H9 (cell line): ENCODE measurements at regions not wholly inside any gene's neighbourhood (a gene's known extent, or its start where the extent isn't known, plus 50 kb on each side); places are given as distances from the start of the nearest gene placed in this dataset.

Experiments used
- DNase-seq: peaks from one replicate; pipeline ENCODE4 v3.0.0-alpha.2; 2017
- H2AFZ ChIP-seq: one replicate; pipeline ENCODE4 v1.6.1; 2013; ENCODE audit warnings: mild to moderate bottlenecking, low read length, control low read depth, moderate library complexity
- H2AK5ac ChIP-seq: 2 replicates; pipeline ENCODE4 v1.6.1; 2013; ENCODE audit warnings: low read length, control low read depth, mixed read lengths; ENCODE audit not compliant: insufficient read length
- H2BK120ac ChIP-seq: one replicate; pipeline ENCODE4 v1.6.1; 2013; ENCODE audit warnings: low read depth, mild to moderate bottlenecking, low read length, control low read depth, inconsistent platforms; ENCODE audit not compliant: poor library complexity, severe bottlenecking
- H2BK12ac ChIP-seq: 2 replicates; pipeline ENCODE4 v1.6.1; 2013; ENCODE audit warnings: low read length, control low read depth, mixed read lengths, low read depth; ENCODE audit not compliant: insufficient read length
- H2BK15ac ChIP-seq: 2 replicates; pipeline ENCODE4 v1.6.1; 2013; ENCODE audit warnings: low read depth, low read length, control low read depth
- H2BK20ac ChIP-seq: one replicate; pipeline ENCODE4 v1.6.1; 2013; ENCODE audit warnings: low read depth, mild to moderate bottlenecking, low read length, control low read depth, inconsistent platforms; ENCODE audit not compliant: poor library complexity, severe bottlenecking
- H2BK5ac ChIP-seq: 2 replicates; pipeline ENCODE4 v1.6.1; 2013; ENCODE audit warnings: low read length, control low read depth, mixed read lengths; ENCODE audit not compliant: insufficient read length
- H3K14ac ChIP-seq: 2 replicates; pipeline ENCODE4 v1.6.1; 2013; ENCODE audit warnings: low read length, control low read depth; ENCODE audit not compliant: insufficient read depth
- H3K18ac ChIP-seq: 2 replicates; pipeline ENCODE4 v1.6.1; 2013; ENCODE audit warnings: low read depth, mild to moderate bottlenecking, mixed read lengths, low read length, control low read depth; ENCODE audit not compliant: insufficient read length
- H3K23ac ChIP-seq: 2 replicates; pipeline ENCODE4 v1.6.1; 2013; ENCODE audit warnings: low read length, control low read depth, mixed read lengths, low read depth; ENCODE audit not compliant: insufficient read length
- H3K23me2 ChIP-seq: 2 replicates; pipeline ENCODE4 v1.6.1; 2013; ENCODE audit warnings: low read depth, mild to moderate bottlenecking, mixed read lengths, low read length, control low read depth; ENCODE audit not compliant: insufficient read length, poor library complexity, severe bottlenecking
- H3K27ac ChIP-seq: 2 replicates; pipeline ENCODE4 v1.5.1; 2013; ENCODE audit warnings: low read length, control low read depth, mixed read lengths, low read depth; ENCODE audit not compliant: insufficient read length
- H3K27me3 ChIP-seq: 2 replicates; pipeline ENCODE4 v1.6.1; 2013; ENCODE audit warnings: low read length, control low read depth, inconsistent platforms; ENCODE audit not compliant: insufficient read depth
- H3K4ac ChIP-seq: 2 replicates; pipeline ENCODE4 v1.6.1; 2013; ENCODE audit warnings: low read depth, mild to moderate bottlenecking, control low read depth, inconsistent platforms, low read length, moderate library complexity
- H3K4me1 ChIP-seq: 2 replicates; pipeline ENCODE4 v1.6.1; 2013; ENCODE audit warnings: low read length, control low read depth, inconsistent platforms; ENCODE audit not compliant: insufficient read depth
- H3K4me2 ChIP-seq: 2 replicates; pipeline ENCODE4 v1.6.1; 2013; ENCODE audit warnings: low read length, control low read depth, mixed read lengths; ENCODE audit not compliant: insufficient read length, insufficient read depth
- H3K56ac ChIP-seq: 2 replicates; pipeline ENCODE4 v1.6.1; 2013; ENCODE audit warnings: low read depth, mild to moderate bottlenecking, mixed read lengths, low read length, control low read depth; ENCODE audit not compliant: insufficient read length
- H3K79me1 ChIP-seq: 2 replicates; pipeline ENCODE4 v1.6.1; 2013; ENCODE audit warnings: low read depth, mild to moderate bottlenecking, moderate library complexity, low read length, control low read depth, inconsistent platforms; ENCODE audit not compliant: insufficient read depth, poor library complexity, severe bottlenecking
- H3K79me2 ChIP-seq: 2 replicates; pipeline ENCODE4 v1.6.1; 2013; ENCODE audit warnings: low read length, control low read depth, inconsistent platforms; ENCODE audit not compliant: insufficient read depth
- H3K9ac ChIP-seq: 2 replicates; pipeline ENCODE4 v1.6.1; 2013; ENCODE audit warnings: low read length, control low read depth, mixed read lengths; ENCODE audit not compliant: insufficient read length; ENCODE audit errors: extremely low read depth
- H3K9me3 ChIP-seq: one replicate; pipeline ENCODE4 v1.6.1; 2013; ENCODE audit warnings: low read depth, low read length, inconsistent platforms; ENCODE audit not compliant: control insufficient read depth
- H3T11ph ChIP-seq: one replicate; pipeline ENCODE4 v1.6.1; 2013; ENCODE audit warnings: mild to moderate bottlenecking, low read length, control low read depth, inconsistent platforms
- H4K20me1 ChIP-seq: one replicate; pipeline ENCODE4 v1.6.1; 2013; ENCODE audit not compliant: control insufficient read depth, insufficient read length, insufficient read depth
- H4K5ac ChIP-seq: 2 replicates; pipeline ENCODE4 v1.6.1; 2013; ENCODE audit warnings: low read depth, mild to moderate bottlenecking, mixed read lengths, low read length, control low read depth; ENCODE audit not compliant: insufficient read length
- H4K8ac ChIP-seq: replicated peaks from 2 replicates; pipeline ENCODE4 v1.6.1; 2013; ENCODE audit warnings: low read length, control low read depth, mixed read lengths, low read depth; ENCODE audit not compliant: insufficient read length
- H4K91ac ChIP-seq: 2 replicates; pipeline ENCODE4 v1.6.1; 2013; ENCODE audit warnings: low read depth, mild to moderate bottlenecking, moderate library complexity, mixed read lengths, low read length, control low read depth; ENCODE audit not compliant: insufficient read length
- H3K27ac Mint-ChIP-seq, 3 experiments: 2 replicates in 2 of 3; 3 replicates in 1 of 3; pipeline ENCODE4 v1.8.0; 2020 to 2021; ENCODE audit warnings: mixed read lengths in 3 of 3, mild to moderate bottlenecking in 1 of 3, moderate library complexity in 1 of 3
- H3K27me3 Mint-ChIP-seq: 2 replicates; pipeline ENCODE4 v1.8.0; 2021; ENCODE audit warnings: low read depth, mild to moderate bottlenecking, moderate library complexity, mixed read lengths
- H3K36me3 Mint-ChIP-seq, 3 experiments: 2 replicates in 2 of 3; 3 replicates in 1 of 3; pipeline ENCODE4 v1.8.0; 2020 to 2021; ENCODE audit warnings: low read depth in 3 of 3, mixed read lengths in 3 of 3; ENCODE audit not compliant: insufficient read depth in 1 of 3
- H3K4me1 Mint-ChIP-seq, 2 experiments: 2 replicates each; pipeline ENCODE4 v1.8.0; 2020; ENCODE audit warnings: mixed read lengths in 2 of 2
- H3K4me3 Mint-ChIP-seq, 2 experiments: 2 replicates in 1 of 2; 3 replicates in 1 of 2; pipeline ENCODE4 v1.8.0; 2020 to 2021; ENCODE audit warnings: mild to moderate bottlenecking in 2 of 2, mixed read lengths in 2 of 2, moderate library complexity in 1 of 2
- H3K9me3 Mint-ChIP-seq, 2 experiments: 2 replicates in 1 of 2; 3 replicates in 1 of 2; pipeline ENCODE4 v1.8.0; 2020; ENCODE audit warnings: mild to moderate bottlenecking in 2 of 2, mixed read lengths in 2 of 2, moderate library complexity in 1 of 2
- CTCF ChIP-seq: fragments of 200-600 bp; sonication (generic); conservative IDR thresholded peaks from 3 replicates; pipeline ENCODE4 v1.8.0; 2021; ENCODE audit warnings: antibody characterized with exemption, mild to moderate bottlenecking
- WGBS: extraction: QIAGEN DNeasy Blood & Tissue Kit; methylation state at CpG from one replicate; pipeline ENCODE4 v1.1.7; 2013; ENCODE audit warnings: missing lambda C conversion rate, low lambda C conversion rate, mixed read lengths; ENCODE audit not compliant: insufficient read length; ENCODE audit errors: extremely low coverage; 5-methylcytosine and 5-hydroxymethylcytosine counted together

GRCh38 chr10:3330663-3331062 lies 158.1 kb upstream of the PITRM1 start:
- H3K36me3 Mint-ChIP-seq, result no peaks in the 10 kb centered on the region
- no peak for TF ChIP-seq CTCF

More at GRCh38 chr10:3330663-3331062, 158.1 kb upstream of the PITRM1 start:
- Histone ChIP-seq H2AK5ac (no peak overlapping the region), H2BK5ac (no peak overlapping the region), H3K79me2 (no peaks in the 10 kb centered on the region), H3K23ac (no peak overlapping the region), H3K4ac (no peak overlapping the region), H3K56ac (no peak overlapping the region), H4K5ac (no peak overlapping the region), H3K4me1 (peaks cover 6% of the 10 kb centered on the region; the same call in 1 of the 2 replicates), H3K9me3 (no peaks in the 10 kb centered on the region), H2BK20ac (no peak overlapping the region), H2AFZ (no peak overlapping the region), H4K91ac (no peak overlapping the region), H4K20me1 (no peaks in the 10 kb centered on the region), H2BK15ac (no peak overlapping the region), H3K9ac (no peak overlapping the region), H3K79me1 (no peaks in the 10 kb centered on the region), H3K18ac (no peak overlapping the region), H3T11ph (no peak overlapping the region), H2BK120ac (no peak overlapping the region), H2BK12ac (no peak overlapping the region), H3K27me3 (no peaks in the 10 kb centered on the region; the same call in 1 of the 2 replicates), H3K4me2 (no peak overlapping the region), H4K8ac (no peak overlapping the region), H3K27ac (no peak overlapping the region), H3K23me2 (no peaks in the 10 kb centered on the region), H3K14ac (no peak overlapping the region)
- DNase-seq, result no peak
- no peak overlapping the region for H3K27ac Mint-ChIP-seq
- peaks cover 26 to 32% of the 10 kb centered on the region in 2 experiments for H3K4me1 Mint-ChIP-seq
- H3K9me3 Mint-ChIP-seq, result no peaks in the 10 kb centered on the region
- WGBS, result no CpG with 5 or more reads among the region's 8 CpGs
- H3K4me3 Mint-ChIP-seq, result no peak overlapping the region
- H3K27me3 Mint-ChIP-seq, result peaks cover 1% of the 10 kb centered on the region
